OCI-LY7 (cell line): ENCODE measurements at regions not wholly inside any gene's neighbourhood (a gene's known extent, or its start where the extent isn't known, plus 50 kb on each side); places are given as distances from the start of the nearest gene placed in this dataset. TPM values are rescaled to one million over a fixed set of nuclear protein-coding genes. Genes with fewer than 3 reads are reported as not detected.

Source experiments
- BruUV-seq: library from RNA; stranded (reverse); fragments of 400-500 nt; replicated peaks from 2 replicates; lab custom pipeline; 2021; lab: Mats Ljungman, UMichigan
- CTCF ChIA-PET: fragments of 300-600 bp; sonication (Branson Sonifier 250); formaldehyde crosslinking; loops from one replicate; lab custom pipeline; 2022; ENCODE audit warnings: antibody characterized with exemption; ENCODE audit not compliant: unreplicated experiment; lab: Charles Lee
- POLR2A ChIA-PET: fragments of 300-600 bp; sonication (Branson Sonifier 250); formaldehyde crosslinking; loops from one replicate; lab custom pipeline; 2022; ENCODE audit warnings: antibody characterized with exemption; lab: Charles Lee
- DNase-seq: peaks from one replicate; pipeline ENCODE4 v3.0.0-alpha.2; 2015; ENCODE audit warnings: low spot score
- H2AFZ ChIP-seq: fragments of 200-600 bp; sonication (generic), shearing (Covaris generic); 2 replicates; pipeline ENCODE4 v1.6.1; 2014; ENCODE audit warnings: mild to moderate bottlenecking, antibody characterized with exemption, low read length, moderate library complexity
- H3K27ac ChIP-seq: fragments of 200-600 bp; sonication (generic); 2 replicates; pipeline ENCODE4 v1.5.1; 2014; ENCODE audit warnings: mixed run types, low read depth, mild to moderate bottlenecking, moderate library complexity, low read length, inconsistent platforms; ENCODE audit not compliant: poor library complexity, severe bottlenecking
- H3K36me3 ChIP-seq: fragments of 200-600 bp; sonication (generic); 2 replicates; pipeline ENCODE4 v1.6.1; 2014; ENCODE audit warnings: mild to moderate bottlenecking, antibody characterized with exemption, low read length, moderate library complexity, mixed read lengths; ENCODE audit not compliant: insufficient read depth
- H3K4me1 ChIP-seq: fragments of 200-600 bp; sonication (generic); 2 replicates; pipeline ENCODE4 v1.5.1; 2014; ENCODE audit warnings: mild to moderate bottlenecking, low read length; ENCODE audit not compliant: insufficient read depth, poor library complexity, severe bottlenecking
- H3K4me2 ChIP-seq: fragments of 200-600 bp; sonication (generic); 2 replicates; pipeline ENCODE4 v1.6.1; 2014; ENCODE audit warnings: mild to moderate bottlenecking, low read length
- H3K4me3 ChIP-seq: fragments of 200-600 bp; sonication (generic); 2 replicates; pipeline ENCODE4 v1.5.1; 2014; ENCODE audit warnings: mild to moderate bottlenecking, low read depth, low read length; ENCODE audit not compliant: poor library complexity, severe bottlenecking
- H3K79me2 ChIP-seq: fragments of 200-600 bp; sonication (generic); 2 replicates; pipeline ENCODE4 v1.6.1; 2016; ENCODE audit warnings: low read depth, mild to moderate bottlenecking, low read length, moderate library complexity, mixed read lengths; ENCODE audit not compliant: insufficient read depth
- H3K9me2 ChIP-seq: fragments of 200-600 bp; sonication (generic); 2 replicates; pipeline ENCODE4 v1.6.1; 2016; ENCODE audit warnings: mild to moderate bottlenecking, low read length, mixed read lengths; ENCODE audit not compliant: insufficient read depth
- H3K9me3 ChIP-seq: fragments of 200-600 bp; sonication (generic); 2 replicates; pipeline ENCODE4 v1.6.1; 2014; ENCODE audit warnings: mild to moderate bottlenecking, mixed run types, low read length, mixed read lengths
- H4K20me1 ChIP-seq: fragments of 200-600 bp; sonication (generic); 2 replicates; pipeline ENCODE4 v1.6.1; 2014; ENCODE audit warnings: mild to moderate bottlenecking, antibody characterized with exemption, low read length, moderate library complexity, mixed read lengths; ENCODE audit not compliant: insufficient read depth
- EZH2phosphoT487 ChIP-seq: fragments of 200-600 bp; sonication (generic); IDR thresholded peaks from 2 replicates; pipeline ENCODE4 v1.6.1; 2018; ENCODE audit warnings: low read depth, borderline replicate concordance, mild to moderate bottlenecking, mixed run types, antibody characterized with exemption, low read length, moderate library complexity, mixed read lengths
- intact Hi-C: fragments of 100-400 bp; cut with micrococcal nuclease; formaldehyde crosslinking; loops from one replicate; pipeline ENCODE4 v1.10.0; 2022; ENCODE audit not compliant: unreplicated experiment
- small RNA-seq: library from RNA; depleted of rRNA; stranded (forward); fragments of <200 nt; gene quantifications from one replicate; pipeline ENCODE3, GENCODE V24; 2014
- TF ChIP-seq, protein P1 (sequence below): fragments of 200-600 bp; sonication (generic); conservative IDR thresholded peaks from 2 replicates; pipeline ENCODE4 v1.5.1; 2014; ENCODE audit warnings: mild to moderate bottlenecking, antibody characterized with exemption, low read length, moderate library complexity, mixed read lengths

DNA sequence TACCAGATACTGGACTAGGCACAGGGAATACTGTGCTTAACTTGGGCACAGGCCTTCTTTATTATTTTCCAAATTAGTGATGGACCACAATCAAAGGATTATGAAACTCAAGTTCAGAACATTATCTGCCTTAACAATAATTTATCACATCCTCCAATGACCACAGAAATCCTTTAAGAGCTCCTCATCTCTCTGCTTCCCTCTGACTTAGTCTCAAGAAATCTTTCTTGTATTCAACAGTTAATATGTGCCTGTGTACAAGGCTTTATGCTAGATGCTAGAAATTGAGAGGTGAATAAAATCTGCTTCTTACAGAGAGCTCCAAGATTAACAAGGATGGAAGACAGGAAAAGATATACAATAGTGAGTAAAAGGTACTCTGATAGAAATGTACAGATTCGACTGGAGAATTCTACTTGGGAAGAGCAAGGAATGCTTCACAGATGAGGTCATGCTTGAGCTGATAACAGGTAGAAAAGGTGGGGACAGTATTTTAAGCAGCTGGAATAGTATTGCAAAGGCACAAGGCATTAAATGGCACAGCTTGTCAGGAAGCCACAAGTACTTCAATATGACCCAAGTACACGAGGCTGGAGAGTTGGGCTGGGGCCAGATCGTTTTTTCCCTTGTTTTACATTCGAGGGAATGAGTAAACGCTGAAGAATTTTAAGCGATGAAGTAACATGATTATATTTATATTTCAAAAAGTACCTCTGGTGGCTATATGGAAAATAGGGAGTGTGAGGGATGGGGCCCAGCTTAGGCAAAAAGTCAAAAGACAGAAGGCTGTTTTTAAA lies 55.1 kb upstream of the ARID2 start:
- Histone ChIP-seq H3K9me2 (no peaks in the 10 kb centered on the region), H3K4me1 (no peaks in the 10 kb centered on the region), H2AFZ (no peak overlapping the region), H3K79me2 (no peaks in the 10 kb centered on the region), H4K20me1 (no peaks in the 10 kb centered on the region), H3K27ac (no peak overlapping the region), H3K9me3 (no peaks in the 10 kb centered on the region), H3K4me3 (no peak overlapping the region), H3K36me3 (no peaks in the 10 kb centered on the region), H3K4me2 (no peak overlapping the region)
- TF ChIP-seq EZH2phosphoT487, result no peak
- TF ChIP-seq, protein P1, sequence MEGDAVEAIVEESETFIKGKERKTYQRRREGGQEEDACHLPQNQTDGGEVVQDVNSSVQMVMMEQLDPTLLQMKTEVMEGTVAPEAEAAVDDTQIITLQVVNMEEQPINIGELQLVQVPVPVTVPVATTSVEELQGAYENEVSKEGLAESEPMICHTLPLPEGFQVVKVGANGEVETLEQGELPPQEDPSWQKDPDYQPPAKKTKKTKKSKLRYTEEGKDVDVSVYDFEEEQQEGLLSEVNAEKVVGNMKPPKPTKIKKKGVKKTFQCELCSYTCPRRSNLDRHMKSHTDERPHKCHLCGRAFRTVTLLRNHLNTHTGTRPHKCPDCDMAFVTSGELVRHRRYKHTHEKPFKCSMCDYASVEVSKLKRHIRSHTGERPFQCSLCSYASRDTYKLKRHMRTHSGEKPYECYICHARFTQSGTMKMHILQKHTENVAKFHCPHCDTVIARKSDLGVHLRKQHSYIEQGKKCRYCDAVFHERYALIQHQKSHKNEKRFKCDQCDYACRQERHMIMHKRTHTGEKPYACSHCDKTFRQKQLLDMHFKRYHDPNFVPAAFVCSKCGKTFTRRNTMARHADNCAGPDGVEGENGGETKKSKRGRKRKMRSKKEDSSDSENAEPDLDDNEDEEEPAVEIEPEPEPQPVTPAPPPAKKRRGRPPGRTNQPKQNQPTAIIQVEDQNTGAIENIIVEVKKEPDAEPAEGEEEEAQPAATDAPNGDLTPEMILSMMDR, result no peak
- ChIA-PET POLR2A (no interaction called here), CTCF (no interaction called here)
- intact Hi-C loops, result loop anchor here (5.0 kb wide), 1 partner anchor 57 kb away; no protein-coding TSS in a partner anchor
- no TSS peak for BruUV-seq
- no peak for DNase-seq

DNA sequence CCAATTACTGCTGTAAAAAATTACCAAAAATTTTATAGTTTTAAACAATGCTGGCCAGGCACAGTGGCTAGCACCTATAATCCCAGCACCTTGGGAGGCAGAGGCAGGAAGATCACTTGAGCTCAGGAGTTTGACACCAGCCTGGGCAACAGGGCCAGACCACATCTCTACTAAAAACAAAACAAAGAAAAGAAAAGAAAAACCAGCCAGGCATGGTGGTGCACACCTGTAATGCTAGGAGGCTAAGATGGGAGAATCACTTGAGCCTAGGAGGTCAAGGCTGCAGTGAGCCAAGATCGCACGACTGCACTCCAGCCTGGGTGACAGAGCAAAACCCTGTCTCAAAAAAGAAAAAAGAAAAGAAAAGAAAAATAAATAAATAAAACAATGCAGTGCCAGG lies 54.0 kb upstream of the ARID2 start:
- no peak for TF ChIP-seq EZH2phosphoT487
- TF ChIP-seq, protein P1, result no peak
- intact Hi-C loops, result no loop called here
- Histone ChIP-seq H3K4me2 (no peak overlapping the region), H3K4me3 (no peak overlapping the region), H3K9me2 (no peaks in the 10 kb centered on the region), H4K20me1 (no peaks in the 10 kb centered on the region), H2AFZ (no peak overlapping the region), H3K9me3 (no peaks in the 10 kb centered on the region), H3K27ac (no peak overlapping the region), H3K79me2 (no peaks in the 10 kb centered on the region), H3K4me1 (no peaks in the 10 kb centered on the region), H3K36me3 (no peaks in the 10 kb centered on the region)
- no TSS peak for BruUV-seq
- ChIA-PET POLR2A (no interaction called here), CTCF (no interaction called here)
- DNase-seq, result no peak

Small RNAs in the stretch of these regions (small RNA-seq; reads per million reads assigned to genes)
- gene RF00026, result not detected
